OCI-LY3 (cell line): ENCODE measurements at regions not wholly inside any gene's neighbourhood (a gene's known extent, or its start where the extent isn't known, plus 50 kb on each side); places are given as distances from the start of the nearest gene placed in this dataset.

Experiments
- H2AFZ ChIP-seq: fragments of 200-600, 300-600 bp; shearing (Covaris generic); 2 replicates; pipeline ENCODE4 v1.6.0; 2014; ENCODE audit warnings: antibody characterized with exemption, low read depth, low read length
- H3K27ac ChIP-seq: fragments of 200-600, 300-600 bp; sonication (generic); 2 replicates; pipeline ENCODE4 v1.5.1; 2014; ENCODE audit warnings: mild to moderate bottlenecking, low read length, moderate library complexity, mixed read lengths
- H3K27me3 ChIP-seq: fragments of 200-600, 300-600 bp; sonication (generic); 2 replicates; pipeline ENCODE4 v1.6.1; 2014; ENCODE audit warnings: low read depth, low read length, mixed read lengths
- H3K36me3 ChIP-seq: fragments of 200-600, 300-600 bp; sonication (generic); replicated peaks from 2 replicates; pipeline ENCODE3; 2014; ENCODE audit warnings: low read depth, low read length, mixed read lengths
- H3K4me1 ChIP-seq: fragments of 300-600, 200-600 bp; sonication (generic); 2 replicates; pipeline ENCODE4 v1.6.1; 2014; ENCODE audit warnings: low read length, mixed read lengths
- H3K4me2 ChIP-seq: fragments of 200-600, 300-600 bp; sonication (generic); 2 replicates; pipeline ENCODE4 v1.6.1; 2014; ENCODE audit warnings: low read length, mixed read lengths
- H3K4me3 ChIP-seq: fragments of 300-600, 200-600 bp; sonication (generic); 2 replicates; pipeline ENCODE4 v1.5.1; 2014; ENCODE audit warnings: antibody characterized with exemption, mild to moderate bottlenecking, low read length, moderate library complexity
- H3K79me2 ChIP-seq: fragments of 300-600, 200-600 bp; shearing (Covaris generic); 2 replicates; pipeline ENCODE4 v1.6.1; 2014; ENCODE audit warnings: mild to moderate bottlenecking, low read length, mixed read lengths
- H3K9ac ChIP-seq: fragments of 300-600, 200-600 bp; shearing (Covaris generic); 2 replicates; pipeline ENCODE4 v1.6.0; 2014; ENCODE audit warnings: mild to moderate bottlenecking, low read length, moderate library complexity
- H3K9me3 ChIP-seq: fragments of 200-600, 300-600 bp; shearing (Covaris generic); 2 replicates; pipeline ENCODE4 v1.6.1; 2014; ENCODE audit warnings: low read length, mixed read lengths; ENCODE audit not compliant: insufficient read depth
- H4K20me1 ChIP-seq: fragments of 200-600, 300-600 bp; sonication (generic); 2 replicates; pipeline ENCODE4 v1.6.1; 2016; ENCODE audit warnings: low read length, mixed read lengths; ENCODE audit not compliant: insufficient read depth
- CTCF ChIP-seq: fragments of 200-600, 300-600 bp; sonication (generic); IDR thresholded peaks from 2 replicates; pipeline ENCODE4 v1.5.1; 2014; ENCODE audit warnings: antibody characterized with exemption, low read length, low read depth
- EZH2phosphoT487 ChIP-seq: fragments of 200-600 bp; shearing (Covaris generic); IDR thresholded peaks from 2 replicates; pipeline ENCODE4 v1.6.1; 2018; ENCODE audit warnings: antibody characterized with exemption, mixed run types, low read depth

GRCh38 chr4:107248571-107248970, 212.5 kb upstream of the DKK2 start:
- no peaks in the 10 kb centered on the region for H4K20me1 ChIP-seq
- H3K4me1 ChIP-seq, result no peaks in the 10 kb centered on the region
- no peak overlapping the region for H3K27ac ChIP-seq
- no peak overlapping the region for H3K4me2 ChIP-seq
- H3K27me3 ChIP-seq, result no peaks in the 10 kb centered on the region
- H2AFZ ChIP-seq, result no peak overlapping the region
- H3K79me2 ChIP-seq, result no peaks in the 10 kb centered on the region
- H3K9ac ChIP-seq, result no peak overlapping the region
- no peak overlapping the region for H3K4me3 ChIP-seq
- H3K9me3 ChIP-seq, result no peaks in the 10 kb centered on the region
- TF ChIP-seq EZH2phosphoT487 (no peak), CTCF (no peak)
- no peaks in the 10 kb centered on the region for H3K36me3 ChIP-seq

- H3K4me3 ChIP-seq, result no peak overlapping the region
- H3K4me1 ChIP-seq, result no peaks in the 10 kb centered on the region
- H3K27me3 ChIP-seq, result no peaks in the 10 kb centered on the region
- H3K79me2 ChIP-seq, result no peaks in the 10 kb centered on the region
- H2AFZ ChIP-seq, result no peak overlapping the region
- H3K9me3 ChIP-seq, result no peaks in the 10 kb centered on the region
- no peak overlapping the region for H3K4me2 ChIP-seq
- H3K27ac ChIP-seq, result no peak overlapping the region
- TF ChIP-seq CTCF (no peak), EZH2phosphoT487 (no peak)
- no peak overlapping the region for H3K9ac ChIP-seq
- H4K20me1 ChIP-seq, result no peaks in the 10 kb centered on the region
- H3K36me3 ChIP-seq, result no peaks in the 10 kb centered on the region
These were observed 211.6 kb upstream of the DKK2 start for GRCh38 chr4:107247738-107248137.

GRCh38 chr4:107246761-107247160, 210.6 kb upstream of the DKK2 start:
- Histone ChIP-seq H4K20me1 (no peaks in the 10 kb centered on the region), H3K9me3 (no peaks in the 10 kb centered on the region), H3K9ac (no peak overlapping the region), H3K79me2 (no peaks in the 10 kb centered on the region), H3K4me2 (no peak overlapping the region), H2AFZ (no peak overlapping the region), H3K4me1 (no peaks in the 10 kb centered on the region), H3K4me3 (no peak overlapping the region), H3K27me3 (no peaks in the 10 kb centered on the region), H3K27ac (no peak overlapping the region), H3K36me3 (no peaks in the 10 kb centered on the region)
- no peak for TF ChIP-seq EZH2phosphoT487
- no peak for TF ChIP-seq CTCF

GRCh38 chr4:107243141-107243781, 207.1 kb upstream of the DKK2 start:
- no peak overlapping the region for H3K27ac ChIP-seq
- no peak for TF ChIP-seq EZH2phosphoT487
- no peak for TF ChIP-seq CTCF

More at GRCh38 chr4:107243141-107243781, 207.1 kb upstream of the DKK2 start:
- Histone ChIP-seq H3K4me1 (no peaks in the 10 kb centered on the region), H3K4me3 (no peak overlapping the region), H3K27me3 (no peaks in the 10 kb centered on the region), H3K9me3 (no peaks in the 10 kb centered on the region), H3K36me3 (no peaks in the 10 kb centered on the region), H3K79me2 (no peaks in the 10 kb centered on the region), H3K4me2 (no peak overlapping the region), H3K9ac (no peak overlapping the region), H2AFZ (no peak overlapping the region), H4K20me1 (no peaks in the 10 kb centered on the region)
